ENCODE measurements at regions not wholly inside any gene's neighbourhood (a gene's known extent, or its start where the extent isn't known, plus 50 kb on each side); places are given as distances from the start of the nearest gene placed in this dataset.

DNA sequence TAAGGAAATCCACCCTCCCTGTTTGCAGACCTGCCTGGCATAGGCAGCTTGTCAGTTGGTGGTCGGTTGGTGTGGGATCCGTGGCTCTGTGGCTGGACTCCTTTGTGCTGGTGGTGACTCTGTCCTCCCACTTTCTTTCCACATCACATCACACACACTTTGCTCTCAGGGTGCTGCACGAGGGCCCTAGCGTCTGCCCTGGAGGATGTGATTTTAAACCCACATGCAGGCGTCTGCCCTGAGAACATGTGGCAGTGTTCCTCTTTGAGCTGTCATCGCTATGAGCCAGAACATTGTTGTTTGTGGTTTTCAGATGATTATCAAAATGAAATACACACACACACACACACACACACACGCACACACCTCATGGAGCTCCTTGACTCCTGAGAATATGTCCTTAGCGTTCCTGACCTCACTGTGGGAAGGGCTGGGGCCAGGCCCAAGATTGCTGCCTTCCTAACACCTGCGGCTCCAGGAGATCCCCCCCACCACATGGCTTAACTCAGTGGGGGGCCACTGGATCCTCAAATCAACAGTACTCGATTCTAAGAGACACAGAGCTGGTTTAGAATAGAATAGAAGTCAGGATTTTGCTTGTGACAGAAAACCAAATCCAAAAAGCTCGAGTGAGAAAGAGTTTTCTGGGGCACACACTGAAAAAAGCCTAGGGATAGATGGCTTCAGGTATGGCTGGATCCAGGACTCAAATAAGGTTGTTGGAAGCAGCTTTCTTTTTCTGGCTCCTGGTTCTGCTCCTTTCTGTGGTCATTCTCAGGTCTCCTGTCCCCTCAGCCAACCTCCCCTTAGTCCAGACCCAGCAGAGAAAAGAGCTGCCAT is 54.8 kb downstream of the RTP5 start:
- POLR2A ChIA-PET = no interaction called here
- CTCF ChIA-PET = interaction anchor here (1.0 kb wide), 1 partner anchor 38 kb away, joined by 3 read pairs; no protein-coding TSS in a partner anchor

DNA sequence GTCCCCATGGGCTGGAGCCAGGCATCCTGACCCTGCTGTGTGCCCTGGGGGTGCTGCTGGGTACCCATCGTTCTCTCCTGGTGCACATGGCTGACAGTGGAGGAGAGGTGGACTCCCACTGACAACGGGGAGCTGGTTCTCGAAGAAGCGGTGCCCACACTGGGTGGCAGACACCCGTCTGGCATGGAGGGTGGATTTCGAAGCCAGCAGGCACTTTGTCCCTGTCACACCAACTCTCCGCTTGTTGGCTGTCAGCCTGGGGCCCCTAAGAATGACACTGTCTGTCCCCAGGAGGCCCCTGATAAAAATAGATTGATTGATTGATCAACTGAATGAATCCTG is 55.4 kb downstream of the RTP5 start:
- POLR2A ChIA-PET = no interaction called here
- DNase-seq (ENCODE audit: extremely low spot score) = no peak
- TF ChIP-seq, protein P1, sequence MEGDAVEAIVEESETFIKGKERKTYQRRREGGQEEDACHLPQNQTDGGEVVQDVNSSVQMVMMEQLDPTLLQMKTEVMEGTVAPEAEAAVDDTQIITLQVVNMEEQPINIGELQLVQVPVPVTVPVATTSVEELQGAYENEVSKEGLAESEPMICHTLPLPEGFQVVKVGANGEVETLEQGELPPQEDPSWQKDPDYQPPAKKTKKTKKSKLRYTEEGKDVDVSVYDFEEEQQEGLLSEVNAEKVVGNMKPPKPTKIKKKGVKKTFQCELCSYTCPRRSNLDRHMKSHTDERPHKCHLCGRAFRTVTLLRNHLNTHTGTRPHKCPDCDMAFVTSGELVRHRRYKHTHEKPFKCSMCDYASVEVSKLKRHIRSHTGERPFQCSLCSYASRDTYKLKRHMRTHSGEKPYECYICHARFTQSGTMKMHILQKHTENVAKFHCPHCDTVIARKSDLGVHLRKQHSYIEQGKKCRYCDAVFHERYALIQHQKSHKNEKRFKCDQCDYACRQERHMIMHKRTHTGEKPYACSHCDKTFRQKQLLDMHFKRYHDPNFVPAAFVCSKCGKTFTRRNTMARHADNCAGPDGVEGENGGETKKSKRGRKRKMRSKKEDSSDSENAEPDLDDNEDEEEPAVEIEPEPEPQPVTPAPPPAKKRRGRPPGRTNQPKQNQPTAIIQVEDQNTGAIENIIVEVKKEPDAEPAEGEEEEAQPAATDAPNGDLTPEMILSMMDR (IDR thresholded peaks at IDR 0.05; ENCODE audit: control extremely low read depth, extremely low read depth, low read depth, missing control alignments) = no peak
- CTCF ChIA-PET = no interaction called here

More for the DNA sequence above, 54.8 kb downstream of the RTP5 start:
- TF ChIP-seq, protein P1 (IDR thresholded peaks at IDR 0.05; ENCODE audit: control extremely low read depth, extremely low read depth, low read depth, missing control alignments) = no peak
- no peak for DNase-seq (ENCODE audit: extremely low spot score)

DNA sequence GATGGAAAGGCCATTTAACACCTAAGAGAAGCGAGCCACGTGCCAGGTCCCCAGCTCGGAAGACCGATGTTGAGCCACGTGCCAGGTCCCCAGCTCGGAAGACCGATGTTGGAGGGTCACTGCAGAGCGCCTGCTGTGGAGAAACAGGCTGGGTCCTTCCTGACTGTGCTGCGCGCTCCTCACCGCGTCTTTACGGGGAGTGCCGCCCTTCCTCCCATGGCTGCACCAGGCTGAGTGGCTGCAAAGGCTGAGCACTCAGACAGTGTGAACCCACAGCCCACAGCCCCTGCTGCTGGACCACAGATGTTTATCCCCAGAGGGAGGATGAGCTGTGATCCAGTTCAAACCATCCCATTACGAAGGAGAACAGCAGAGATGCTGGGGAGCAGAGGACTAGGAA is 55.7 kb downstream of the RTP5 start:
- ChIA-PET CTCF (no interaction called here), POLR2A (no interaction called here)

DNA sequence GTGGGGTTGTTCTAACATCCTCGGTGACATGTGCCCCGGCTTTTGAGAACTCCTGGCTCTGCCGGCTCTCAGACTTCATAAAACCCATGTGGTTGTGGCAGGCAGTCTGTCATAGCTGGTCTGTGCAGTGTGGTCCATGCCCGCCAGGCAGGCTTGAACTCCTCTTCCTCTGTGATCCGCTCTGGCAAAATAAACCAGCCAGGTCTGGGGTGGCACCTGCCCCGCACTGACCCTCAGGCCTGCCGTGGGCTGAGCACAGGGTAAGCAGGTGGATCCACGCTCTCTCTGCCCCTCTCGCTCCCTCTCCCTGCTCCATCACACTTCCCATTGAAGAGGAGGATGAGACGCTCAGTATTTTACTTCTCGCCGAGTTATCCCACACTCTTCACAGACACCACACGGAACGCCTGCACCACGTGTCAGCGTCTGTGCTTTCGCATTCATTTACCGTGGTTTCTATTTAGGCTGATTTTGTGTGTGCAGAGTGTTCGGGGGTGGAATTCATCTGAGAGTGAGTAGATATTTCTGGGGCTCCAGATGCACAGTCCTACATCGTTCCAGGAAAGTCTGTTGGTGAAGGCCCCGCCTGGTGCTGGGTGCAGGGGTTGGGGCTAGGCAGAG is 56.4 kb downstream of the RTP5 start:
- ChIA-PET POLR2A (no interaction called here), CTCF (no interaction called here)
- TF ChIP-seq, protein P1 (IDR thresholded peaks at IDR 0.05; ENCODE audit: control extremely low read depth, extremely low read depth, low read depth, missing control alignments) = no peak
- DNase-seq (ENCODE audit: extremely low spot score) = no peak

More for the DNA sequence above, 55.7 kb downstream of the RTP5 start:
- TF ChIP-seq, protein P1 (IDR thresholded peaks at IDR 0.05; ENCODE audit: control extremely low read depth, extremely low read depth, low read depth, missing control alignments) = no peak
- DNase-seq (ENCODE audit: extremely low spot score) = no peak

DNA sequence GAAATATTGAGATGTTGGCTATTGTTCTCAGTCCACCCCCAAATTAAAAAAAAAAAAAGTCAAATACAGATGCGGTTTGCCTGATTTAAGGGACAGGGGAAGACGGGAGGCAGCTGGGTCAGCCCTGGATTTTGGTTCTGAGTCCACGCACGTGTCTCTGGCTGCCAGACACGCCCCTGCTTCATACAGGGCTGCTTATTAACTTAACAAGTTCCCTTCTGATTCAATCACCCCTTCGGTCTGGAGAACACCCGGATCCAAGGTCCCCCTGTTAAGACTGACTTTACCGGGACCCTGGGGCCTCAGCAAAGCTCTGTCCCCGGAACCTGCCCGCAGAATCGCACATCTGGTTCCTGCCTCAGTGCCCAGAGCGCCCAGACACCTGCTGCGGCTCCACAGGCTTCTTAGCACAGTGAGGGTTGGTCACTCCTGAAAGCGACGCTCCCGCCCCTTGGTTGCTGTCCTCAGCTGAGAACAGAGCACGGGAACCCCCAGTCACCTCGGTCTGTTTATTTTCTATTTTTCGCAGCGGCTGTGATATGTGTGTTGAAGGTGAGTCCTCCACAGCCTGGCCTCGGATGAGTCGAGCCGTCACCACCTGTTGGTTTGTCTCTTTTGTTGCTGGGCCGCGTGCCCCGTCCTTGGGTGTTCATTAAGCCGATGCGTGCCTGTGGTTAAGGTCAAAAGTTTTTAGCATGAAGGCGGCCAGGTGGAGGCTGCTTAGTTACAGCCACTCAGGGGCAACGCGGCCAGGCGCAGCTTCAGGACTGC is 57.2 kb downstream of the RTP5 start:
- POLR2A ChIA-PET = no interaction called here
- TF ChIP-seq, protein P1 (IDR thresholded peaks at IDR 0.05; ENCODE audit: control extremely low read depth, extremely low read depth, low read depth, missing control alignments) = no peak
- CTCF ChIA-PET = no interaction called here
- DNase-seq (ENCODE audit: extremely low spot score) = no peak
